DMS79 treated with DMSO at 0.1 percent for 48 hours (cell line): ENCODE measurements at regions not wholly inside any gene's neighbourhood (a gene's known extent, or its start where the extent isn't known, plus 50 kb on each side); places are given as distances from the start of the nearest gene placed in this dataset.
"Not testable (repeated sequence)": the region's sequence is repeated elsewhere in the genome, so short reads cannot be mapped to it uniquely, and the experiment has no call there.

ENCODE experiments used
- DNase-seq: peaks from one replicate; lab custom pipeline; 2025; lab: John Stamatoyannopoulos, UW

DNA sequence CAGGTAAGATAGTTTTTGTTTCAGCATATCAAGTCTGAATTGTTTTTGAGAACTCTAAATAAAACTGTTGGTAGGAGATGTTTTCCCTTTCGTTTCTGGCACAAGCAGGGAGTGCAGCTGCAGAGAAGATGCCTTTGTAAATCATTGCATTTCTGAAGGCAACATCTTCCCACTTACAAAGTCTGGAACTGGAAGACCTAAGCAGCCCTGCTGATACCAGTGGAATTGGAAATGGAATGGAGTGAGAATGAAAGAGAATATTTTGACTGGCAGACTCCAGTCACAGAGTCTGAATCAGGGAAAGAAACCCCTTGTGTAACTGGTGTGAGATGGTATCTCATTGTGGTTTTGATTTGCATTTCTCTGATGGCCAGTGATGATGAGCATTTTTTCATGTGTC is 815.6 kb downstream of the LTN1 start:
- no peak for DNase-seq

DNA sequence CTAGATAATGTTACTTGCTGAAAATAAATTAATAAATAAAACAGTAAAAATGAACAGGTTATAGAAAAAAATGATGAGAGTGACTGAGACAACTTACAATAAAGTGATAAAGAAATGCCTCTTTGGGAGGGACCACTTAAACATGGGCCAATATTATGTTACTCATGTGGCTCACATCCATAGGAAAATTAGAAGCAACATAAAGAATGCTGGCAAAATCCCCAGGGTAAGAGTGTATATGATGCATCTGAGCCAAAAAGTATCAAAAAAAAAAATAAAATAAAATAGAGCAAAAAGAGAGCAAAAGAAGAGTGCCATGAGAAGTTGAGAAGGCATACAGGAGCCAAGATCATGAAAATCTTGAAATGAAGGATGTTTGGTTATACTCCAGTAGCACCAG is 818.0 kb downstream of the LTN1 start:
- DNase-seq = no peak

DNA sequence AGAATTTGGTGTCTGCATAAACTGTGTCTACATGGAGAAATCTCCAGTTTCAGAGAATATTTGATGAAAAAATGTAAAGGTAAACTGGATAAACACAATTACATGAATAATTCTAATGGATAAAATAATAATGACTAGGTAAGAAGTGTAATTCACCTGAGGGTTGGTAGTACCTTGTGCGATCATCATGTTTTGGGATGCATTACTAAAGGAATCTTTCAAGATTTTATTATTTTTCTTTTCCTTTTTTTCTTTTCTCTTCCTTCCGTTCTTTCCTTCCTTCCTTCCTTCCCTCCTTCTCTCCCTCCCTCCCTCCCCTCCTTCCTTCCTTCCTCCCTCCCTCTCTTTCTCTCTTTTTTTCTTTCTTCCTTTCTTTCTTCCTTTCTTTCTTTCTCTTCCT is 818.7 kb downstream of the LTN1 start:
- DNase-seq = no peak

DNA sequence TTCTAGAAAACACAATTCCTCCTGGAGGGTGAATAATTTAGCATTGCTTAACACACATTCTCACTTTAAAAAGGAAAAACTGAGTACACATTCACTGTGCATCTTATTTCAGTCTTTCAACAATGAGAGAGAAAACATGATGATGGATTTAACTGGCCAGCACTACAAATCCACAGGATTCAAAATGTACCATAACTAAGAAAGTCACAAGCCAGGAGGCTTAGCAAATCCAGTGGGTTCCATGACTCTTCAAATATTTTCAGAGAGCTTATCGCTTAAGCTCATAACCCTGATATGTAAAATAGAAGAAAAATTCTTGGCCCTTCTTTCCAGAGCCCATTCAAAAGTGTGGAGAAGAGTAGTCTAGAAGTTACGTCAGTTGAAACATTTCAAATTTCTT is 820.3 kb downstream of the LTN1 start:
- DNase-seq = no peak

DNA sequence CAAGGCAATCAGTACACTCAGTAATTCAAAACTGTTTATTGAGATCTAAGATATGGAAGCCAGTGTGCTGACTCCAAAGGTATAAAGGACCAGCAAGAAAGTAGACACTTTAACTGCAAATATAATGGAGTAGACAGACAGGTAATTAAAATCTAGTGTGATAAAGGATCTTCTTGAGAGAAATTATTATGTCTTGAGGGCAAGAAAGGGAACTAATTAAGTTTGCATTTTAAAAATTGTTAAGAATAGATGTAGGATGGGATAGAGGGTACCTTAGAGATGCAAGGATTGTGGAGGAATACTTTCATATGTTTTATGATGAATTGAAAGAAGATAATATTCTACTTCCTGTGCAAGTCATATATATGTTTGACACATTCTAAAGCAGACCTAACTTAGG is 825.3 kb downstream of the LTN1 start:
- no peak for DNase-seq

DNA sequence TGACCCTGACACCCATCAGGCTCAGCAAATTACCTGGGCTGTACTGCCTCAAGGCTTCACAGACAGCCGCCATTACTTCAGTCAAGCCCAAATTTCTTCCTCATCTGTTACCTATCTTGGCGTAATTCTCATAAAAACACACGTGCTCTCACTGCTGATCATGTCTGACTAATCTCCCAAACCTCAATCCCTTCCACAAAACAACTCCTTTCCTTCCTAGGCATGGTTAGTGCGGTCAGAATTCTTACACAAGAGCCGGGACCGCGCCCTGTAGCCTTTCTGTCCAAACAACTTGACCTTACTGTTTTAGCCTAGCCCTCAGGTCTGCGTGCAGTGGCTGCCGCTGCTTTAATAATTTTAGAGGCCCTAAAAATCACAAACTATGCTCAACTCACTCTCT is 828.2 kb downstream of the LTN1 start:
- not testable (repeated sequence) for DNase-seq

DNA sequence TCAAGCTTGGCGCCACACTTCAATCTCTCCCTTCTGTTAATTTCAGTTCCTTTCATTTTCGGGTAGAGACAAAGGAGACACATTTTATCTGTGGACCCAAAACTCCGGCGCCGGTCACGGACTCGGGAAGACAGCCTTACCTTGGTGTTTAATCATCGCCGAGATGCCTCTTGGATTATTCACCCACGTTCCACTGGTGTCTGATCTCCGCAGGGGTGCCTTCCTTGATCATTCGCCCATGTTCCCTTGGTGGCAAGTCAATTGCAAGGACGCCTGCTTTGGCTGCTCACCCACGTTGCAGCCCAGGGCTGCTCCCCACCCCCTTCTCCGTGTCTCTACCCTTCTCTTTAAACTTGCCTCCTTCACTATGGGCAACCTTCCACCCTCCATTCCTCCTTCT is 830.6 kb downstream of the LTN1 start:
- not testable (repeated sequence) for DNase-seq

DNA sequence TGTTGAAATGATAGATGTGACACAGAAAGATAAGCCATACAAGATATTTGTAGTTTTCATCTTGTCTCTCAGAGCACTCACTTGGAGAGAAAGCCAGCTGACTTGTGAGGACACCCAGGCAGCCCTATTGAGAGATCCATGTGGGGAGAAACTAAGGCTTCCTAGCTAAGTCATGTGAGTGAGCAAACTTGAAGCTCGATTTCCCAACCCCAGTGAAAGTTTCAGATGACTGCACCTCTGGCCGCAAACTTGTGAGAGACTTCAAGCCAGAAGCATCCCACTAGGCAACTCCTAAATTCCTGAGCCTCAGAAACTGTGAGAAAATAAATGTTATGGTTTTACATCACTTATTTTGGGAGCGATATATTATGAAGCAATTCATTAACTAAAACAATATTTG is 832.3 kb downstream of the LTN1 start:
- DNase-seq = no peak

DNA sequence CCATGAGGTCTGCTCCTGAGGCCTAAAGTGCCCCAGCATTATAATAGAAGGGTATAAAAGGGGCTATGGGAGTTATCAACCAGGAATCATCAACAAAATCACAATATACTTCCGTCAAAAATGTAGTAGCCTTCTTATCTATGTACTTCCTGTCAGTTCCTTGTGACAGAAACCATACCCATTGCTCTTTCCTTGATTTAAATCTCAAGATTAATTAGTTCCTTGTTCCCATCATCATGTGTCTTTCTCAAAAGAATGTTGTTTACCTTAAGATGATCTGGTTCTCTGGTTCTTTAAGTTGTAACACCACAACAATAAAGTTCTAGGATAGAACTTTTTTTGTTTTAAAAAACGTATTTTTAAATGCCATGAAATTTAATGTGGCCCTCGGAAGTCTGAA is 833.3 kb downstream of the LTN1 start:
- no peak for DNase-seq

DNA sequence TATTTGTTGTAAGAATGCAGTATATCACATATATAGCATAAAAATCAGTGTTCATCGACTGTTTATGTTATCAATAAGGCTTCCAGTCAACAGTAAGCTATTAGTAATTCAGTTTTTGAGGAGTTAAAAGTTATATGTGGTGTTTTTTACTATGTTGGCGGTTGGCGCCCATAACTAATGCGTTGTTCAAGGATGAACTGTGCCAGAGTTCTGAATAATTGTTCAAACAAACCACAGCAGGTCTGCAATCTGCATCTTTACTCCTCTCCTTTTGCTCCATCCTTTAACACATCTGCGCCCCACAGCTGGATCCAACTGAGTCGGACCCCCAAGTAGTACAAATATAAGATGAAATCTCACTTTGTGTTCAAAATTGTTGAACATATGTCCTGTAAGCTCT is 836.1 kb downstream of the LTN1 start:
- DNase-seq = no peak

DNA sequence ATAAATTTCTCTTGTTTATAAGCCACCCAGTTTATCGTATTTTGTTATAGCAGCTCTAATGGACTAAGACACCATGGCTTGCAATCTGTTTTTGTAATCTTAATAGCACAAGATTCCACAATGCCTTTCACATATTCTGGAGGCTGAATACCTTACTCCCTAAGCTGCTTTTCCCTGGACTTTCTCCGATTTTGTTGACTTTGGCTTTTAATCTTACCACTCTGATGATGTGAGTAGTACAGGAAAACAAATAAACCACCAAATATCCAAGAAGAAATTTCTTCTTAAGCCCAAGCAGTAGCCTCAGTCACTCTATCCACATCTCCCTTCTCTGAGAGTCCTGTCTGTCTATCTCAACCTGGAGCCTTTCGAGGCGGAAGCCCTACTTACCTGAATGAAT is 838.6 kb downstream of the LTN1 start:
- DNase-seq = no peak

DNA sequence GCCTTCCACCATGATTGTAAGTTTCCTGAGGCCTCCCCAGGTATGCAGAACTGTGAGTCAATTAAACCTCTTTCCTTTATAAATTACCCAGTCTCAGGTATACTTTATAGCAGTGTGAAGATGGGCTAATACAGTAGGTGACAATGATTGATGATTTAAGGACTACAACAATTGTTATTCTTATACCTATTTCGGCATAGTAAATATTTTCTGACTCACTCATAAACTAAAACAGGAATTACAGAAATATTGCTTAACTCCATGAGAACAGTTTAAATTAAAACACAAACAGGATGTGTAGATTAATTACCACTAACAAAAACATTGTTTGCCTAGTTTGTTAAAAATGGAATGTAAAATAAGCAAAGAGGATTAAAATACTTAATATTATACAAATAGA is 839.9 kb downstream of the LTN1 start:
- DNase-seq = no peak

DNA sequence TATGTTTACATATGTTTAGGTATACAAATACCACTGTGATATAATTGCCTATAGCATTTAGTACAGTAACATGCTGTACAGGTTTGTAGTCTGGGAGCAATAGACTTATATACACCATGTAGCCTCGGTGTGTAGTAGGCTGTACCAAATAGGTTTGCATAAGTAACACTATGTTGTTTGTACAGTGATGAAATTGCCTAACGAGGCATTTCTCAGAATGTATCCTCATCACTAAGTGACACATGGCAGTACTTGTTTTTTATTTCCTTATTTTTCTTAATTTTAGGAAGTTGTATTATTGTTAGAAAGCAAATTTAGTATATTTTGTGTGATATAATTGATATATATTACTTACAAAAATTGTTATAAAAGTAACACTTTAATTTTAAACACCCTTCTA is 840.9 kb downstream of the LTN1 start:
- DNase-seq = no peak

DNA sequence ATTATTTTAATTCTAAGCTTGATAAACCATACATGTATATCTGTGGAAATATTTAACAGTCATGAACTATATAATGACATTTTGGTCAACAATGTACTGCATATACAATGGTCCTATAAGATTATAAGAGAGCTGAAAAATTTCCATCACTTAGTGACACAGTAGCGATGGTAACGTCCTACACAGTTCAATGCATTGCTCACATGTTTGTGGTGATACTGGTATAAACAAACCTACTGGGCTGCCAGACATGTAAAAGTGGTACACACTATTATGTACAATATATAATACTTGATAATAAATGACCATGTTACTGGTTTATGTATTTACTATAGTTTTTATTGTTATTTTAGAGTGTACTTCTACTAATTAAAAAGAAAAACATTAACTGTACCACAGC is 841.9 kb downstream of the LTN1 start:
- DNase-seq = no peak

DNA sequence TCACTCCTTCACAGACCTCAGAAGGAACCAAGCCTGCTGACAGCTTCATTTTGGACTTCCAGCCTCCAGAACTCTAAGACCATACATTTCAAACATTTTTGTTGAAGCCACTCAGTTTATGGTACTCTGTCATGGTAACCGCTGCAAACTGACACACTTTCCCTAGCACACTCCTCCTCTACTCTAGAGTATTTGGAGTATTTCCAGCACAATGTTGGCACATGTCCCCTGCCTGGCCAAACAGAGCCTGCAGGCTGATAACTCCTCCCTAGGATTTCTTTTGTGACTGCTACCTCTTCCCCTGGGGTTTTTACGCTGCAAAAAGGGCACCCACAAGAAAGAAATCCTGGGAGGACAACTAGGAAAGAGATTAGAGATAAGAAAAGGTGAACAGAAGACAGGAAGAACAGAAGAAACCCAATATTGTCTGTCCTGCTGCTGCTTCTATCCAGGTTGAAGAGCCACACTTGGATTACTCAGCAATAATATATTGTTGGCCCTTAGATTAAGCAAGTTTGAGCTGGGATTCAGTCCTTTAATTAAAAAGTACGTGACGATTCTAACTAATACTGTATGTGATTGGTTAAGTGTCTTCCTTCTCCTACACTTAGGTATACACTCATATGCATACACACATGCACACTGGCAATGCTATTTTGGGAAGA is 844.1 kb downstream of the LTN1 start:
- no peak for DNase-seq

DNA sequence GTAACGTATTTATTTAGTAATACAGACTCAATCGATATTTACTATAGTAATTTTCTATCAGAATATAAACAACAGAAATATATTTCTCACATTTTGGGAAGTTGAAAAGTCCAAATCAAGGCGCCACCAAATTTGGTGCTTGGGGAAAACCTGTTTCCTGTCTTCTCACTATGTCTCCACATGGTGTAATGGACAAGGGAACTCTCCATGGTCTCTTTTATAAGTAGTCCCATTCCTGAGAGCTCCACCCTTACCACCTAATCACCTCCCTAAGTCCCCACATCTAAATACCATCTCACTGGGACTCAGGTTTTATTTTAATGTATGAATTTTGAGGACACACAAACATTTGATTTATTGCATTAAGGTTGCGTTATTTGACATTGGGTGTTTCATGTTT is 848.0 kb downstream of the LTN1 start:
- no peak for DNase-seq

DNA sequence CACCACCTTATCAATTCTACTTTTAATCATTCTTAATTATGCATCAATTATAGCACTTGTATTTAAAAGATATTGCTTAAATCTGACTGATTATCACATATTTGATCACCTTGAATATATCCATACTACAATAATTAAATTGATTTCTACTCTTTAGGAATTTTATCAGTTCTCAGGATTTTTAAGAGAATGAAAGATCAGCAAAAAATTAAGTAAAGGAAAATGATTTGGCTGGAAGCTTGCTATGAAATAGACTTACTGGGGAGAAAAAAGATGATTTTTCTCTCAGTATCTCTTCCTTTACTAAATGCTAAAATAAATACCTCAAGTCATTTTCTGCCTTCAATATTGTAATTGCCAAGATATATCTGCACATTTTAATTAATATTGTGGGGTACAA is 848.6 kb downstream of the LTN1 start:
- no peak for DNase-seq

DNA sequence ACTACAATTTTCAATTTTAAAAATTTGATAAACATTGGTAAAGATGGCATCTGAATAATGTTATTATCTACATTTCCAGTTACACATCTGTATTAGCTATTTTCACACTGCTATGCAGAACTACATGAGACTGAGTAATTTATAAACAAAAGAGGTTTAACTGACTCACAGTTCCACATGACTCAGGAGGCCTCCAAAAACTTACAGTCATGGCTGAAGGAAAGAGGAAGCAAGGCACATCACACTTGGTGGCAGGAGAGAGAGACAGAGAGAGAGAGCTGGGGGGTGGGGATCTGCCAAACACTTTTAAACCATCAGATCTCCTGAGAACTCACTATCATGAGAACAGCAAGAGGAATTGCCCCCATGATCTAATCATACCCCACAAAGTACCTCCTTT is 850.0 kb downstream of the LTN1 start:
- no peak for DNase-seq

DNA sequence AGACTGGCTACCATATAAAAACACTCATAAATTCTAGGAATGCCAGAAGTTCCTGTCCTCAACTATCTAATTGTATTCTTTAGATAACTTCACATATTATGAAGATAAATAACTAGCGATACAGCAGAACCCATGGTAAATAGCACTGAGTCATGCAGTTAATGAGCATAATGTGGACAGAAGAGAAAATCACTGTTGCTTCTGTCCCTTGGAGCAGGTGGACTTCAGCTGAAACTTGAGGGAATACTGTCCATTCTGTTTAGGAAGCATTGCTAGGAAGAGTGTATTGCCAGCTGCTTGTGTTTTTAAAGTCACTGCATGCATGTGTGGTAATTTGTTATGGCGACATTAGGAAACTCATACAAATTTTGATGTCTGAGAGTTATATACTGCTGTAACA is 854.4 kb downstream of the LTN1 start:
- DNase-seq = no peak

DNA sequence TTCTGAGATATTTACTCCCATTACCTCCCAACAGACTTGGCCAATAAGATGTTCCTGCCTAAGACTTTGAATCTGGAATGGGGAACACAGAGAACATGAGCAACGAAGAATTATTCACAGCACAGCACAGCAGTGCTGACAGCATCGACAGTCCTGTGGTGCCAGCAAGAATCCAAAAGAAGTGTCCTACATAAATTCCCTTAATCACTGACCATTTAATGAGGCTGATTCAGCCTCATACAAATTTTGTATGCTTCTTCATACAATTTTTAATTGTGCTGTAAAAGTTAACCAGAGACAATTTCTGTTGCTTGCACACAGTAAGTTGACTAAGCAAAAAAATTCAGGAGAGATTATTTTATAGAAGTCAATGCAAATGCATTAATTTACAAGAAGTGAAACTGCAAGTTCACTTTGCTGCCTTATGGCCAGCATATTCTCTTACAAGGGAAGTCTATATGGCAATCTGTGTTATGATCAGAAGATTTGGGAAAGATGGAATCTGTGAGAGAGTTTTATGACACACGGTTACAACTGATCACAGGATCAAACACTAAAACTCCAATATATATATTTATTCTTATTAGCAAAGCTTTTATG is 855.9 kb downstream of the LTN1 start:
- no peak for DNase-seq

DNA sequence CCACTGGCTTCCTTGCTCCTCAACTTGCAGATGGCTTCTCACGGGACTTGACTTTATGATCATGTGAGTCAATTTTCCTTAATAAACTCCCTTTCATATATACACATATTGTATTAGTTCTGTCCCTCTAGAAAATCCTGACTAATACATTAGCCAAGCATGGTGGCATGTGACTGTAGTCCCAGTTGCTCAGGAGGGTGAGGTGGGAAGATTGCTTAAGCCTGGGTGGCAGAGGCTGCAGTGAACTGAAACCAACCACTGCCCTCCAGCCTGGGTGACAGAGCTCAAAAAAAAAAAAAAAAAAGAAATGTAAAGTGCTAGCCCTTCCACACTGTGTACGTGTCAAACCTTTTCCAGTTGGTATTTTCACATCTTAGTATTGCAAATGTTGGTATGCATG is 857.0 kb downstream of the LTN1 start:
- no peak for DNase-seq

DNA sequence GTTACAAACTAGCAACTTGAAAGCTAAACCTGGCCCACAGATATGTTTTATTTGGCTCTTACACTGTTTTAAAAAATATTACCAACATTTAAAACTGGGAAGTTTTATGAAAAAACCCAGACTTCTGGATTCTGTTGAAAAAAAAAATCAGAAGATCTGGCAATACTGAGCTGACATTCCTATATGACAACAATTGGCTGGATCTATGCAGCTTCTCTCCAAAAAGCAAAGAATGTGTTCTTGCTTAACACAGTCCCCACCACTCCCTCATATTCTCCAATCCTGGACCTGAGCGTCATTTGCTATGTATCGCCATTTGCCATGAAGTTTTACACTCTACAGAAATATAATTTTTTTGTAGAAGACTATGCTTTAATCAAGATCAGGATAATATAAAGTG is 859.6 kb downstream of the LTN1 start:
- no peak for DNase-seq

DNA sequence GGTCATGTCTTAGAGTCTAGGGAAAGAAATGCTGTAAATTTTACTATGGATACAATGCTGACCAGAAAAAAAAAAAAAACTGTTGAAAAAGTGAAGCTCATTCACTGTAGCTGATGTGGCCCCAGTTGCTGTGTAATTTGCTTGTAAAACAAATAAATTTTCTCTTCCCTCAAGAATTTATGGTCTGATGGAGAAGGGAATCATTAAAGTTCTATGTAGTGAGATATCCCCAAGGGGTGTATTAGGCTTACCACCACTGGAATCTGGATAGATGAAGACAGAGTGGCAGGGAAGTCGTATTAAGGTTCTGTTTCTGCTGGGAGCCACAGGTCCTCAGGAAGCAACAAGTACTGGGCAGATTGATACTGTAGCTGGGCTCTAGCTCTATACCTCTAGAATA is 860.0 kb downstream of the LTN1 start:
- DNase-seq = no peak

DNA sequence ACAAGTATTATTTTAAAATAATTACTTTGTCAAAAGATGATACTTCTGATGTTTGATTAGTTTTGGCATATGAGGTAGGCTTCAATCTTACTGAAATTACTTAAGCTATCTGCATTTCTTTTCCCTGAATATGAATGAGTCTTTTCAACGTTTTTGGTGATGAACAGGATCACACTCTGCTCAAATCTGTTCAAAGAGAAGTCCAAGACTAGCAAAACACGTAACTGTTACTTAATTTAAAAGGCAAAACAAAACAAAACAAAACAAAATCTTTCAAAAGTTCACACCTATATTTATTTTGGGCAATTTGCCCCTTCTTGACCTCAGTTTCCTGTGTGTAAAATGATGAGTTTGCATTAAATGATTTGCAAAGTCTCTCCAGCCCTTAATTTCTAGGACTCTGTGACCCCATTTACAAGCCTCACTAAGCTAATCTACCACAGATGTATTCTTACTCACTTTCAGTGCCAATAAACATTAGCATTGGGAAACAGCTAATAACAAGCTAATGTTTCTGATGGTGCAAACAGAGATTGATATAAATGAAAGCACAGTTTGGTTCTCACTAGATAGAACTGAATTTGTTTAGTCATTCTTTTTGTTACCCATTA is 865.4 kb downstream of the LTN1 start:
- DNase-seq = no peak
